ENCODE measurements at regions not wholly inside any gene's neighbourhood (a gene's known extent, or its start where the extent isn't known, plus 50 kb on each side); places are given as distances from the start of the nearest gene placed in this dataset.

DNA sequence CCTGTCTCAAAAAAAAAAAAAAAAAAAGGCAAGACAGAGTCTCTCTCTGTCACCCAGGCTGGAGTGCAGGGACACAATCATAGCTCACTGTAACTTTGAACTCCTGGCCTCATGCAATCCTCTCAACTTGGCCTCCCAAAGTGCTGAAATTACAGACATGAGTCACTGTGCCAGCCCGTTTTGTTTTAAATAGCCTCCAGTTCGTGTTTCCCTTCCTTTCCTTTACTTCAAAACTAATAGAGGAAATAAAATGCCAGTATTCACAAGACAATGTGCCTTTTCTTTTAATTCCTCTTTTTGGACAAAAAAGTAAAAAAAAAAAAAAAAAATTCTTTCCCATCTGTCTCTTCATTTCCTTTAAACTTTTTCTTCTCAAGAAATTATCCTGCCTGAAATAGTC is 54.5 kb upstream of the ACMSD start:
- ATAC-seq (no peak), FAIRE-seq (no peak), DNase-seq (ENCODE audit: extremely low read depth in 1 of 4, low spot score in 3 of 4) (no peak)
- Histone ChIP-seq H3K36me3 (ENCODE audit: control insufficient read depth, insufficient read depth, low read length) (no peaks in the 10 kb centered on the region), H3K4me1 (replicated peaks in 1 of 2; ENCODE audit: control insufficient read depth in 2 of 2, insufficient read depth in 2 of 2, low read length in 2 of 2) (no peaks in the 10 kb centered on the region), H3K9me1 (ENCODE audit: control insufficient read depth, insufficient read depth, low read length) (no peaks in the 10 kb centered on the region), H3K4me3 (no peak overlapping the region), H3K9ac (ENCODE audit: insufficient read depth in 1 of 2, low read depth in 2 of 2, low read length in 2 of 2) (no peak overlapping the region), H3K27ac (ENCODE audit: extremely low read depth, low read depth, low read length) (no peak overlapping the region), H2AFZ (ENCODE audit: low read depth, low read length) (no peak overlapping the region), H3K79me2 (ENCODE audit: control insufficient read depth, insufficient read depth, low read length) (no peaks in the 10 kb centered on the region), H4K20me1 (replicated peaks; ENCODE audit: control insufficient read depth, insufficient read depth, low read length) (no peaks in the 10 kb centered on the region; the same call in 1 of the 2 replicates), H3K9me3 (replicated peaks; ENCODE audit: control insufficient read depth, insufficient read depth, low read depth, low read length) (no peaks in the 10 kb centered on the region), H3K27me3 (ENCODE audit: control insufficient read depth in 2 of 2, insufficient read depth in 2 of 2, low read length in 2 of 2) (peaks cover 0 to 4% of the 10 kb centered on the region in 2 experiments; a peak in 1 of 5 replicates), H3K4me2 (ENCODE audit: insufficient read depth, low read length) (no peak overlapping the region)
- ChIA-PET POLR2A (no interaction called here), CTCF (ENCODE audit: low intra/inter-chr PET ratio) (no interaction called here)
- in situ Hi-C loops (cut with MboI) = no loop called here
- 0% methylated on average over 2 of the region's 2 CpGs for WGBS (ENCODE audit: insufficient coverage, low coverage, missing lambda C conversion rate)
- BruUV-seq (replicated peaks) = no TSS peak
- TF ChIP-seq KLF1 (tag; IDR thresholded peaks at IDR 0.05) (no peak), HLTF (IDR thresholded peaks at IDR 0.05) (no peak), ZNF165 (CRISPR knock-in tag; IDR thresholded peaks at IDR 0.05; ENCODE audit: borderline replicate concordance) (no peak), FOS (IDR thresholded peaks at IDR 0.05; ENCODE audit: extremely low read depth, insufficient read length) (no peak), SPI1 (IDR thresholded peaks at IDR 0.05; ENCODE audit: borderline replicate concordance, low read depth, low read length) (no peak)
- TF ChIP-seq, protein P1, sequence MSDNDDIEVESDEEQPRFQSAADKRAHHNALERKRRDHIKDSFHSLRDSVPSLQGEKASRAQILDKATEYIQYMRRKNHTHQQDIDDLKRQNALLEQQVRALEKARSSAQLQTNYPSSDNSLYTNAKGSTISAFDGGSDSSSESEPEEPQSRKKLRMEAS (CRISPR knock-in tag; IDR thresholded peaks at IDR 0.05) = no peak
- intact Hi-C loops (cut with micrococcal nuclease) = no loop called here
